SW 1271 (cell line): ENCODE measurements at regions not wholly inside any gene's neighbourhood (a gene's known extent, or its start where the extent isn't known, plus 50 kb on each side); places are given as distances from the start of the nearest gene placed in this dataset.

Experiments
- DNase-seq, 2 experiments: peaks; one replicate each; lab custom pipeline; 2025; lab: John Stamatoyannopoulos, UW

DNA sequence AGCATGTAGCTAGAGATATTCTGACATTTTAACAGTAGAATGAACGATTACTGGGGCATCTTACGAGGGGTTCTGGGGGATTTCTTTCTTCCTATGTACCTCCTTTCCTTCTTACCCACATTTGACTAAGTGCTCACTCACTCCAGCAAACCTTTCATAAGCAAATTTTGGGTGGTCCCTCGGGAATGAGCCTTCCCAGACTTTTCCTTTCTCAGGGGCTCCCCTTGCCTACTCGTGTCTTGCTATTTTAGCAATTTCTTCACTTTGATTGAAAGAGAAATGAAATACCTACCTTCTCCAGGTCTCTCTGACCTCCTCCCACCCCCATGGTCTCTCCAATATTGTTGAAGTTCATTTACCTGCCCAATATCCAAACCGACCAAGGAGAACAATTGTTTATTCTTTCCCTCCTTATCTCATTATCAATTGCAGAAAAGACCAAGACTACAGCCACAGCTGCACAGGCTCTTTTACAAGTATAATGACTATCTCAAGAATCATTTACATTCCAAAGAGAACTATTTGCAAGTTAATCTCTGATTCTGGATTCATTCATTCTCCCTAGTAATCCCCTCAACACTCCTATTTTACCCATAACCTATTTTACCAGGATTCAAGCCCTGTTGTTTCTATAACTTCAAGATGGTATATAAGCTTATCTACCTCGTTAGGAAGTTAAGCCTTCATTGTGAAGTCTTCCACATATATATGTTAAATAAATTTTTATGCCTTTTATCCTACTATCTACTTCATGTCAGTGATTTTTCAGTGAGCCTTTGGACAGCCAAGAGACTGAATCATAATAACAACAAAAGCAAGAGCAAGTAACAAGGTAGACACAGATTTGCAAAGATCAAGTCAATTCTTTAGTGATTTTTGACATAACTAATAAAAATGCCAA lies 480.6 kb downstream of the IPMK start:
- DNase-seq: no peak

DNA sequence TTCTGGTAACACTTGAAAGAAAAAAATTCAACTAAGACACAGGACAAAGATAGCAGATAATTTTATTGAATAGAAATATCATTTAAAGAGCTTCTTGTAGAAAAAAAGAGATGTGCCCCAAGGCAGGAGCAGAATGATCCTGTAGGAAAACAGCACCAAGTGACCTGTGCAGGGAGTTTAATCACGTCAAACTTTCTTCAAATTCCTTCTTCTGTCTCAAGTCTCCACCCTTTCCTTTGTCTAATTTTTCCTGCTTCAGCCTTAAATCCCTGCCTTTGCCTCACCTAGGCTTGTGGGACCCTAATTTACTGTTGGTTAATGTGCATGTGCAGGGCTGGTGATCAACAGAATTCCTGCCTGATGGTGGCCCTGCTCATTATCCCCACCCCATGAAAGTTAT lies 481.4 kb downstream of the IPMK start:
- DNase-seq: no peak

DNA sequence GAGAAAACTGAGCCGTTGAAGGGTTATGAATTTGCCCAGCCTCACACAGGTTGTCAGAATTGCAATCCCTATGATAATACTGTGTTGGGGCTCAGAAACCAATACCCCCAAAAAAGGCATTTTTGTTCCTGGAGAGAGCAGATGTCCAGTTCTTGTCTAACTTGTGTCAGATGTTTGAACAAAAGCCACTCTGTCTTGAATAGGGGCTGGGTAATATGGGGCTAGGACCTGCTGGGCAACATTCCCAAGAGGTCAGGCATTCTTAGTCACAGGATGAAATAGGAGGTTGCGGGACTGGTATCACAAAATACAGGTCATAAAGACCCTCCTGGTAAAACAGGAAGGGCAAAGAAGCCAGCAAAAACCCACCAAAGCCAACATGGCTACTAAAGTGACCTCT lies 482.1 kb downstream of the IPMK start:
- DNase-seq: no peak

GRCh38 chr10:57785068-57785467 lies 482.6 kb downstream of the IPMK start:
- DNase-seq: no peak

DNA sequence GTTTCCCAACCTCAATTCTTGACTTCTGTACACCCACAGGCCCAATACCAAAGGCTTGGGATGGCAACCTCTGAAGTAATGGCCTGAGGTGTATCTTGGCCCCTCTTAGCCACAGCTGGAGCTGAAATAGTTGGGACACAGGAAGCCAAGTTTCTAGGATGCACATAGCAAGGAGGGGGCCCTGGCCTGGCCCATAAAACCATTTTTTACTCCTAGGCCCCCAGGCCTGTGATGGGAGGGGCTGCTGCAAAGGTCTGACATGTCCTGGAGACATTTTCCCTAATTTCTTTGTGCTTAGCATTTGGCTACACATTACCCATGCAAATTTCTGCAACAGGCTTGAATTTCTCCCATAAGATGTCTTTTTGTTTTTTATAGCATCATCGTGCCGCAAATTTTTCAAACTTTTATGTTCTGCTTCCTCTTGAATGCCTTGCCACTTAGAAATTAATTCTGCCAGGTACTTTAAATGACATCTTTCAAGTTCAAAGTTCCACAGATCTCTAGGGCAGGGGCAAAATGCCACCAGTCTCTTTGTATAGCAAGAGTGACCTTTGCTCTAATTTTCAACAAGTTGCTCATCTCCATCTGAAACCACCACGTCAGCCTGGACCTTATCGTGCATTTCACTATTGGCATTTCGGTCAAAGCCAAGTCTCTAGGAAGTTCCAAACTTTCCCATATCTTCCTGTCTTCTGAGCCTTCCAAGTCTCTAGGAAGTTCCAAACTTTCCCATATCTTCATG lies 490.8 kb downstream of the IPMK start:
- DNase-seq: no peak

- DNase-seq: no peak
These were observed 492.4 kb downstream of the IPMK start for GRCh38 chr10:57775250-57775649.

GRCh38 chr10:57769298-57769697 lies 498.4 kb downstream of the IPMK start:
- DNase-seq: no peak

DNA sequence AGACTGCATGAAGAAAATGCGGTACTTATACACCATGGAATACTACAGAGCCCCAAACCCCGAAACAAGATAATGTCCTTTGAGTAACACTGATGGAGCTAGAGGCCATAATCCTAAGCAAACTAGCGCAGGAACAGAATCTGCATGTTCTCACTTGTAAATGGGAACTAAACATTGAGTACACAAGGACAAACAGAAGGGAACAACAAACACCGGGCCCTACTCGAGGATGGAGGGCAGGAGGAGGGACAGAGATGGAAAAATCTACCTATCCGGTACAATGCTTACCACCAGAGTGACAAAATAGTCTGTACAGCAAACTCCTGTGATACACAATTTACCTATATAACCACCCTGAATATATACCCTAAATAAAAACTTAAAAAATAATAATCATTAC lies 507.9 kb downstream of the IPMK start:
- no peak for DNase-seq

DNA sequence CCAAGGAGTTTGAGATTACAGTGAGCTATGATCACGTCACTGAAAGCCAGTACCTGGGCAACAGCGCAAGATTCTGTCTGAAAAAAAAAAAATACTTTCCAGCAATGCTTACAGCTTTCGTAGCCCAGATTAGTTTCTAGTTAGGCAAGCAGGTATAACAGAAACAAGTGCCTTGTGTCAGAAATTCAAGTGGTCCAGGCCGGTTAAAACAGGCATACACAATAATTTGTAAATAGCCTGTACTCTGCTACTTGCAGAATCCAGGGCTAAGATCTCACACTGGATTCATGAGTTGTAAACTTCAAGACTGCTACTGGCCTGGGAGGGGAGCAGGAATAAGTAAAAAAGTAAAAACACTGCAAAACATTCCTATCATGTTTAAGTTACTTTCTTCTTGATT lies 512.9 kb downstream of the IPMK start:
- no peak for DNase-seq

GRCh38 chr10:57743711-57744110 lies 524.0 kb downstream of the IPMK start:
- no peak for DNase-seq

DNA sequence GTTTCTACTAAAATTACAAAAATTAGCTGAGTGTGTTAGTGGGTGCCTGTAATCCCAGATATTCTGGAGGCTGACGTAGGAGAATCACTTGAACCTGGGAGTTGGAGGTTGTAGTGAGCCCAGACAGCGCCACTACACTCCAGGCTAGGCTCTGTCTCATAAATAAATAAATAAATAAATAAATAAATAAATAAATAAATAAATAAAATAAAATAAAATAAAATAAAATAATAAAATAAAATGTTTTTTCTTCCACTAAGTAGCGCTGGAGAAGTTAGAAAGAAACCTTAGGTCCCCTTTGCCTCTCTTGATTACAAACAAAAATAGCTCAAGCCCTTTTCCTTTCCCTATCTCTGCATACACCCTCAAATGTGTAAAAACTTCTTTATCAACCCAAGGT lies 525.9 kb downstream of the IPMK start:
- no peak for DNase-seq

GRCh38 chr10:57723305-57723704 lies 544.4 kb downstream of the IPMK start:
- DNase-seq: no peak

DNA sequence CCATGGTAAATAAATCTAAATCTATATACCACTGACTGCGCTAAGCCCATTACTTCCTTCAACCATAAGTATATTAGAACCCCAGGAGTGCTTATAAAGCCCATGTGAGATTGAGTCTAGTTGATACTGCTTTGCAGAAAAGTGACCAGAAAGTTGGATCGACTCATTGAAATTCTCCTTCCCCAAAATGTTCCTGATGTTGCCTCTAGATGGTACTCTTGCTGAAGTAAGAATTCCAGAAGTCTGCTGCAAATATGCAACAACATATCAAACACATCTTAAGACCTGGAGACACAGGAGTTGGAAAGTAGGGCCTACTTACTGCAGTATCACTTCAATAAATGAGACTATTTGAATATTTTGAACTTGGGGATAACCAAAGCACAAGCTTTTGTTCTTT lies 550.8 kb downstream of the IPMK start:
- peak in 1 of 2 experiments; percentile 33 for DNase-seq

GRCh38 chr10:57715233-57715632 lies 552.5 kb downstream of the IPMK start:
- no peak for DNase-seq

GRCh38 chr10:57707300-57707658 lies 560.4 kb downstream of the IPMK start:
- DNase-seq: no peak

- DNase-seq: no peak
These were observed 561.0 kb downstream of the IPMK start for GRCh38 chr10:57706576-57707299.

- DNase-seq: no peak
These were observed 561.7 kb downstream of the IPMK start for GRCh38 chr10:57706016-57706415.

- DNase-seq: no peak
These were observed 567.8 kb downstream of the IPMK start for GRCh38 chr10:57699944-57700343.

DNA sequence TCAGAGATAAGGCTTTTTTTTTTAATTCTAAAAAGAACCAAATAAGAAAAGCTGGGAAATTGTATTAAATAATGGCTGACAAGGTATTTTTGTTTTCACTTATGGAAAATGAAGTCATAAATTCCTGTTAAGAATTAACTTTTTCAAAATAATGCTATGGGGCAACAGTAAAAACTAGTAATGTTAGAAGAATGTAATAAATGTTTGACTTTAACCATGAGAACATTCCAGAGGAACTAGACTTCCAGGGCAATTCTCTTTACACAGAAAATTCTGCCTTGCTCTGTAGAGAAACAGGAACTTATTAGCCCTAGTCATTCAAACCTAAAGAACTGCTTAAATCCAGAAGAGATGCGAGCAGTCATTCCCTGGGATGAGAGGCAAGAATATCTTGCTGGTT lies 571.1 kb downstream of the IPMK start:
- DNase-seq: peak; percentile 8 to 65

DNA sequence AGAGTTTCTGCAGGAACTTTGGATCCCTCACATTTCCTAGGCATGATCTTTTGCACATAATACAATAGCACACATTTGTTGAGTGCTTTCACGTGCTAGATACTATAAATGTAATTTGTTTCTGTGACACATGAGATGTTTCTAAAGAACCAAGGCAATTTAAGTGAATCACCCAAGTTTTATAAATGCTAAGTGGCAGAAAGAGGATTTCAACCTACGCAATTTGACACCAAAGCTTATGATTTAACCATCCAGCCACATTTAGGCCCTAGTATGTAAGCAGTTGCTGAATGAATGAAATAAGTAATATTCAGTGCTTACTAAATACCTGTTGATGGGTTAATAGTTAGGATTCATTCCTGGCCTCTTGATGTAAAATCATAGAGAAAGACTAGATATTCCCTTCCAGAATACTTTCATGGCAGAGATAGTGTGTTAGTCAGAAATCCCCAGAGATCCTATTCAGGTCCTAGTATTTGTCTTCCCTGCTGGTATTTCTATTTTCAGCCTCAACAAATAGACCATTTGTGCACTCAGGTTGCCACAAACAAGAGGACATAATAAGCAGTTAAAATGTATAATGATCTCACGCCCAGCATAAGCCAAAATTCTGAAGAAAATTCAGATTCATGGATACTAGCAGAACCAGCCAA lies 572.6 kb downstream of the IPMK start:
- DNase-seq: no peak

DNA sequence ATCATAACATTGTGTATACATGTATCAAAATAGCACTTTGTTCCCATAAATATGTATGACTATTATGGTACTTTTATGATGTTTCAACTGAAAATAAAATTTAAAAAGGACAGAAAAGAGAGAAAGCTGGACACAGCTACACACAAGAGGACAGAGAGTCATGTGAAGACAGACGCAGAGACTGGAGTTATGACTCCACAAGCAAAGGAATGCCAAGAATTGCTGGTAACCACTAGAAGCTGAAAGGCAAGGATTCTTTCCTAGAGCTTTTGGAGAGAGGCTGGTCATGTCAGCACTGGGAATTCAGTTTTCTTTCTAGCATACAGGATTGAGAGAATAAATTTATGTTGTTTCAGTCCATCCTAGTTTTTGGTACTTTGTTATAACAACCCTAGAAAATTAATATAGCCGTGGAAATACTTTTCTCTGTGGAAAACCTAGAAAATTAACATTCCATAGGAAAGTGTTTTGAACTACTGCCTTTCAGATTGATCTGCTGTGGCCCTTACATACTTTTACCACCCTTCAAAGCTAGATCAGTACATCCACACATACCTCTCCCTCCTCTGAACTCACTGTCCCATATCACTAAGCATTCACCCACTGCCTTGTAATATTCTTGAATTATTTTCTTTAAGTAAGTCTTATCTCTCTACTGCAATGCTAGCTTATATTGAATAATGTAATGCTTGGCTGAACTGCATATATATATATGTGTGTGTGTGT lies 575.3 kb downstream of the IPMK start:
- DNase-seq: peak; percentile 25 to 67
